ENCODE measurements at regions not wholly inside any gene's neighbourhood (a gene's known extent, or its start where the extent isn't known, plus 50 kb on each side); places are given as distances from the start of the nearest gene placed in this dataset.

GRCh38 chr9:94498801-94499453, 56.0 kb upstream of the PCAT7 start:
- ChIA-PET POLR2A (ENCODE audit: unreplicated experiment) (no interaction called here), CTCF (no interaction called here)
- no CpG with 5 or more reads among the region's 5 CpGs for WGBS, 2 experiments (ENCODE audit: extremely low coverage in 2 of 2, insufficient read length in 1 of 2)
- in situ Hi-C loops (cut with MboI; ENCODE audit: low sequenced_read_pairs), result no loop called here
- H3K9ac ChIP-seq (ENCODE audit: low read depth, low read length), result no peak overlapping the region
- no peak for TF ChIP-seq RAD21 (IDR thresholded peaks at IDR 0.05; ENCODE audit: low read length)
- no peak for TF ChIP-seq POLR2A (IDR thresholded peaks at IDR 0.05; ENCODE audit: low read depth, low read length)
- TF ChIP-seq MAZ (IDR thresholded peaks at IDR 0.05; ENCODE audit: borderline replicate concordance, low read depth, low read length), result no peak
- no peak for TF ChIP-seq RCOR1 (IDR thresholded peaks at IDR 0.05; ENCODE audit: insufficient replicate concordance, low read length)
- TF ChIP-seq CHD1 (IDR thresholded peaks at IDR 0.05; ENCODE audit: low read depth, low read length), result no peak
- no peak for TF ChIP-seq USF2 (IDR thresholded peaks at IDR 0.05; ENCODE audit: low read depth, low read length)
- TF ChIP-seq CTCF (conservative IDR thresholded peaks at IDR 0.05; ENCODE audit: low read depth, low read length), result no peak
- no peak for TF ChIP-seq MXI1 (IDR thresholded peaks at IDR 0.05; ENCODE audit: borderline replicate concordance, low read depth, low read length)
- no peak for TF ChIP-seq CEBPB (IDR thresholded peaks at IDR 0.05; ENCODE audit: low read depth, low read length)
- no peak for TF ChIP-seq MAFK (IDR thresholded peaks at IDR 0.05; ENCODE audit: low read depth, low read length)
- no peak for TF ChIP-seq SMC3 (IDR thresholded peaks at IDR 0.05; ENCODE audit: low read depth, low read length)
- no peak for TF ChIP-seq FOS (IDR thresholded peaks at IDR 0.05; ENCODE audit: low read depth, low read length)
- no peak for TF ChIP-seq RFX5 (IDR thresholded peaks at IDR 0.05; ENCODE audit: low read depth, low read length)
- TF ChIP-seq BHLHE40 (IDR thresholded peaks at IDR 0.05; ENCODE audit: low read depth, low read length), result no peak
- TF ChIP-seq NFE2L2 (IDR thresholded peaks at IDR 0.05; ENCODE audit: low read depth, low read length), result no peak
- no peak for TF ChIP-seq ELK1 (IDR thresholded peaks at IDR 0.05; ENCODE audit: borderline replicate concordance, low read depth, low read length)
- H3K79me1 ChIP-seq (ENCODE audit: low read depth in 1 of 2, low read length in 2 of 2), result no peaks in the 10 kb centered on the region
- no peak overlapping the region for H2AK9ac ChIP-seq (replicated peaks; ENCODE audit: low read depth, low read length, poor library complexity)
- no peak overlapping the region for H3K56ac ChIP-seq (ENCODE audit: extremely low read depth, insufficient read depth, low read length)
- H2BK15ac ChIP-seq (ENCODE audit: low read depth, low read length), result no peak overlapping the region
- no peaks in the 10 kb centered on the region for H3K4me1 ChIP-seq (ENCODE audit: control insufficient read depth, insufficient read depth, low read length)
- intact Hi-C loops (cut with micrococcal nuclease), result no loop called here
- ATAC-seq (ENCODE audit: low read depth), result no peak
- H3K14ac ChIP-seq (replicated peaks; ENCODE audit: low read depth, low read length), result no peak overlapping the region
- no peak overlapping the region for H3K18ac ChIP-seq (ENCODE audit: low read depth, low read length)
- H4K20me1 ChIP-seq (ENCODE audit: insufficient read depth, low read length), result no peaks in the 10 kb centered on the region
- no peak overlapping the region for H2AK5ac ChIP-seq (ENCODE audit: low read depth, low read length)
- no peaks in the 10 kb centered on the region for H3K9me3 ChIP-seq (ENCODE audit: control insufficient read depth, insufficient read depth, low read length)
- H3K4me3 ChIP-seq (ENCODE audit: insufficient read depth, low read depth, low read length), result no peak overlapping the region
- H3K36me3 ChIP-seq (ENCODE audit: control insufficient read depth, insufficient read depth, low read length), result no peaks in the 10 kb centered on the region
- H3K23ac ChIP-seq (ENCODE audit: low read depth, low read length), result no peak overlapping the region
- no peaks in the 10 kb centered on the region for H3K27me3 ChIP-seq (ENCODE audit: control insufficient read depth, insufficient read depth, low read length)
- no peak overlapping the region for H3K27ac ChIP-seq (ENCODE audit: insufficient read depth, low read length)
- H4K91ac ChIP-seq (ENCODE audit: insufficient read depth, low read depth, low read length), result no peak overlapping the region
- no peak overlapping the region for H4K8ac ChIP-seq (ENCODE audit: low read depth in 2 of 2, low read length in 2 of 2)
- H2BK5ac ChIP-seq (ENCODE audit: low read depth, low read length, poor library complexity, severe bottlenecking), result no peak overlapping the region
- H2BK20ac ChIP-seq (ENCODE audit: low read depth, low read length), result no peak overlapping the region
- H2BK120ac ChIP-seq (ENCODE audit: low read depth, low read length), result no peak overlapping the region
- no peaks in the 10 kb centered on the region for H3K9me1 ChIP-seq (ENCODE audit: insufficient read depth, low read length)
- H4K5ac ChIP-seq (ENCODE audit: low read depth, low read length), result no peak overlapping the region
- no peak overlapping the region for H3K4me2 ChIP-seq (ENCODE audit: low read depth, low read length)
- BruUV-seq (replicated peaks), result no TSS peak
- H3K4ac ChIP-seq (ENCODE audit: low read depth, low read length), result no peak overlapping the region
- dilution Hi-C loops (cut with HindIII; ENCODE audit: low sequenced_read_pairs, unreplicated experiment), result no loop called here
- no peak overlapping the region for H2AFZ ChIP-seq (replicated peaks; ENCODE audit: low read length, poor library complexity)
- no peak for DNase-seq

Data from IMR-90 (cell line).